Right cardiac atrium (tissue), 5 donors: ENCODE measurements at regions not wholly inside any gene's neighbourhood (a gene's known extent, or its start where the extent isn't known, plus 50 kb on each side); places are given as distances from the start of the nearest gene placed in this dataset.

Source experiments
- ATAC-seq, 2 donors: fragments of 200-7000 bp; cut with Tn5 transposase; one replicate each; pipeline versions ENCODE4 v1.8.0 to v1.9.1; 2020; ENCODE audit warnings: moderate library complexity in 2 of 2, mild to moderate bottlenecking in 1 of 2
- DNase-seq, 3 donors: peaks; one replicate each; pipeline ENCODE4 v3.0.0-alpha.2; 2020
- H3K27ac ChIP-seq: one replicate; pipeline ENCODE4 v1.5.1; 2013; ENCODE audit warnings: mild to moderate bottlenecking, low read length, control low read depth, moderate library complexity
- H3K27me3 ChIP-seq: one replicate; pipeline ENCODE4 v1.6.1; 2013; ENCODE audit not compliant: control insufficient read depth, insufficient read depth
- H3K4me1 ChIP-seq: one replicate; pipeline ENCODE4 v1.6.1; 2013; ENCODE audit warnings: low read length; ENCODE audit not compliant: control insufficient read depth, insufficient read depth
- H3K4me3 ChIP-seq: one replicate; pipeline ENCODE4 v1.5.1; 2013; ENCODE audit warnings: low read length, control low read depth
- H3K9me3 ChIP-seq: one replicate; pipeline ENCODE4 v1.6.1; 2013; ENCODE audit warnings: low read length; ENCODE audit not compliant: control insufficient read depth
- WGBS: extraction: QIAGEN DNeasy Blood & Tissue Kit; methylation state at CpG from one replicate; pipeline ENCODE4 v1.1.7; 2013; 5-methylcytosine and 5-hydroxymethylcytosine counted together
- intact Hi-C, 4 donors: fragments of 100-400 bp; cut with DNase I; formaldehyde crosslinking; loops; one replicate each; pipeline versions ENCODE4 v1.11.0 to v1.14.0; 2022 to 2023
- donor health status: healthy with polysubstance abuse.
- donor health status: DM: no; HTN: yes; CAD: no.
- donor health status: DM: no; HTN: no; CAD: no.
- donor health status: DM: no; HTN: yes; CAD: no; lungs with severe emphysema.
- donor health status: DM: yes; HTN: yes; CAD: no.

DNA sequence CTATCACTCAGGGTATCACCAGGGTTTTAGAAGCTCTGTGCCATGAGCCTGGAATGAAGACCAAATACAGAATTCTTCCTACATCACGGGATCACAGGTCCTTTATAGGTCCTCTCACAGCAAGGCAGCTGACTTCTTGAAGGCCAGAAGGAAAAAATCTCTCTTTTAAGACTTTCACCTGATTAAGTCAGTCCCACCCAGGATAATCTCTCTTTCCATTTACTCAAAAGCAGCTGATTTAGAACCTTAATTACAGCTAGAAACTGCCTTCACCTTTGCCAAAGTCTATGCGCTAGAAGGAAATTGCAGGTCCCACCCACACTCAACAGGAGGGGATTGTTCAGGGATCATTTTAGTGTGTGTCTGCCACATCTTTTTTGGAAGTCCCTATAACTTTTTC lies 135.1 kb downstream of the RAB11FIP2 start:
- Histone ChIP-seq H3K27me3 (no peaks in the 10 kb centered on the region), H3K4me1 (no peaks in the 10 kb centered on the region), H3K9me3 (no peaks in the 10 kb centered on the region), H3K4me3 (no peak overlapping the region), H3K27ac (no peak overlapping the region)
- intact Hi-C loops = no loop called here
- ATAC-seq (no peak), DNase-seq (no peak)
- 78% methylated on average over 2 of the region's 2 CpGs for WGBS

DNA sequence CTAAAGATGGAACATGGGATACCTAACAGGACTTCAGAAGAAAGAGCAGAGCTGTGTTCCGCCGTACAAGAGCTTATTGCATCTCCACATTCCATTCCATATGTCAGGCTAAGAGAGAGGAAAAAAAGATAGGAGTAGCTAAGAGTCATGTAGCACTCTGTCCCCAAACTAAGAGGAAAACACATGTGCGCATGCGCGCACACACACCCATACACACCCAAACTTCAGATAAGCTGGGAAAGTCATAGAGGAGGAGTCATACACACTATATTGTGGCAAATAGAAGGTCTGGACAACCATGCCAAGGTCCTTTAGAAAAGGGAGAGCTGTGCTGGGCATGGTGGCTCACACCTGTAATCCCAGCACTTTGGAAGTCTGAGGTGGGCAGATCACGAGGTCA lies 132.4 kb downstream of the RAB11FIP2 start:
- no peaks in the 10 kb centered on the region for H3K27me3 ChIP-seq
- no peak overlapping the region for H3K4me3 ChIP-seq
- 88% methylated on average over 6 of the region's 6 CpGs for WGBS
- no peaks in the 10 kb centered on the region for H3K9me3 ChIP-seq
- intact Hi-C loops = no loop called here
- no peak overlapping the region for H3K27ac ChIP-seq
- no peak for DNase-seq
- no peak for ATAC-seq
- no peaks in the 10 kb centered on the region for H3K4me1 ChIP-seq

DNA sequence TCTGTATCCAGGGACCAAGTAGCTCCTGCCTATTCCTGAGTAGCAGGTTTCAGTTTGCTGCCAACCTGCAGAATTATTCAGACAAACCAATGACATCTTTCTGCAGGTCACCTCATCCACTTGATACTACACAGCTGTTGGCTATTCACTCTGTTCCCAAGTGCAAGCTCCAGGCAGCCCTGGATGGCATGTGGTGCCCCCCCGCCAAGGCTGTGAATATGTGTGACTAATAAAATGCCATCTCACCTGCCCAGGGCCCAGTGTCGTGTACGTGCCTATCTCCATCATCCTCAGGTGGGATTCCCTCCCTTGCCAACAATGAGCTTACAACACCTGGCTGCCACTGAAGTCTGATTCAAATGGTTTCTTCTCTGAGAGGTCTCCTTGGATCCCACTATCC lies 125.8 kb downstream of the RAB11FIP2 start:
- WGBS = 84% methylated on average over 3 of the region's 3 CpGs
- Histone ChIP-seq H3K27ac (no peak overlapping the region), H3K4me1 (no peaks in the 10 kb centered on the region), H3K4me3 (no peak overlapping the region), H3K9me3 (no peaks in the 10 kb centered on the region), H3K27me3 (no peaks in the 10 kb centered on the region)
- DNase-seq = no peak
- ATAC-seq = no peak
- intact Hi-C loops = no loop called here

GRCh38 chr10:117921421-117921820 lies 125.3 kb downstream of the RAB11FIP2 start:
- Histone ChIP-seq H3K27ac (no peak overlapping the region), H3K4me1 (no peaks in the 10 kb centered on the region), H3K9me3 (no peaks in the 10 kb centered on the region), H3K4me3 (no peak overlapping the region), H3K27me3 (no peaks in the 10 kb centered on the region)
- DNase-seq (no peak), ATAC-seq (no peak)
- intact Hi-C loops = no loop called here
- WGBS = 83% methylated on average over 11 of the region's 11 CpGs

DNA sequence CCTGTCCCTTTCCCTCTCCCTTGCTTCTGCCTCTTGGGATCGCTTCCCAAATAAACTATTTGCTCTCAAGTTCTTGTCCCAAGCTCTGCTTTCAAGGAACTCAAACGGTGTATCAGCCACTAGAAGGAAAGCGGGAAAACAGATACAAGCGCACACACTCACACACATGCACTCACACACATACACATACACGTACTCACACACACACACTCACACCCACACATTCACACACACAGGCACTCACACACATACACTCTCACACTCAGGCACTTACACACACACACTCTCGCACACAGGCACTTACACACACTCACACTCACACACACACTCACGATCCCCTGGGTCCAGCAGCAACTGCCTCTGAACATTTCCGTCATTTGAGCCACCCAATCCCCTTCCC lies 121.9 kb downstream of the RAB11FIP2 start:
- 86% methylated on average over 8 of the region's 8 CpGs for WGBS
- Histone ChIP-seq H3K27ac (no peak overlapping the region), H3K4me3 (no peak overlapping the region), H3K9me3 (no peaks in the 10 kb centered on the region), H3K27me3 (no peaks in the 10 kb centered on the region), H3K4me1 (no peaks in the 10 kb centered on the region)
- intact Hi-C loops = no loop called here
- ATAC-seq (no peak), DNase-seq (no peak)

- intact Hi-C loops = no loop called here
- 88% methylated on average over 6 of the region's 6 CpGs for WGBS
- Histone ChIP-seq H3K4me3 (no peak overlapping the region), H3K27ac (no peak overlapping the region), H3K4me1 (no peaks in the 10 kb centered on the region), H3K27me3 (no peaks in the 10 kb centered on the region), H3K9me3 (no peaks in the 10 kb centered on the region)
- ATAC-seq = no peak
- no peak for DNase-seq
Observed at GRCh38 chr10:117925369-117925768, 121.4 kb downstream of the RAB11FIP2 start.

GRCh38 chr10:117926491-117926890 lies 120.2 kb downstream of the RAB11FIP2 start:
- no peaks in the 10 kb centered on the region for H3K4me1 ChIP-seq
- no peak overlapping the region for H3K27ac ChIP-seq
- DNase-seq = no peak
- H3K4me3 ChIP-seq = no peak overlapping the region
- intact Hi-C loops = no loop called here
- no peak for ATAC-seq
- H3K27me3 ChIP-seq = no peaks in the 10 kb centered on the region
- no peaks in the 10 kb centered on the region for H3K9me3 ChIP-seq
- WGBS = 74% methylated on average over 2 of the region's 2 CpGs

- Histone ChIP-seq H3K9me3 (no peaks in the 10 kb centered on the region), H3K4me3 (no peak overlapping the region), H3K4me1 (no peaks in the 10 kb centered on the region), H3K27ac (no peak overlapping the region), H3K27me3 (no peaks in the 10 kb centered on the region)
- WGBS = 50% methylated on average over 1 of the region's 1 CpG
- no peak for ATAC-seq
- DNase-seq = no peak
- intact Hi-C loops = no loop called here
Observed at GRCh38 chr10:117927332-117927731, 119.4 kb downstream of the RAB11FIP2 start.

GRCh38 chr10:117927871-117928270 lies 118.9 kb downstream of the RAB11FIP2 start:
- ATAC-seq = no peak
- intact Hi-C loops = no loop called here
- Histone ChIP-seq H3K4me1 (no peaks in the 10 kb centered on the region), H3K27ac (no peak overlapping the region), H3K27me3 (no peaks in the 10 kb centered on the region), H3K9me3 (no peaks in the 10 kb centered on the region), H3K4me3 (no peak overlapping the region)
- DNase-seq = no peak
- WGBS = 72% methylated on average over 4 of the region's 4 CpGs

- no peak for ATAC-seq
- Histone ChIP-seq H3K9me3 (no peaks in the 10 kb centered on the region), H3K27ac (no peak overlapping the region), H3K4me1 (no peaks in the 10 kb centered on the region), H3K27me3 (no peaks in the 10 kb centered on the region), H3K4me3 (no peak overlapping the region)
- 78% methylated on average over 6 of the region's 6 CpGs for WGBS
- intact Hi-C loops = no loop called here
- no peak for DNase-seq
Observed at GRCh38 chr10:117928281-117928680, 118.5 kb downstream of the RAB11FIP2 start.

DNA sequence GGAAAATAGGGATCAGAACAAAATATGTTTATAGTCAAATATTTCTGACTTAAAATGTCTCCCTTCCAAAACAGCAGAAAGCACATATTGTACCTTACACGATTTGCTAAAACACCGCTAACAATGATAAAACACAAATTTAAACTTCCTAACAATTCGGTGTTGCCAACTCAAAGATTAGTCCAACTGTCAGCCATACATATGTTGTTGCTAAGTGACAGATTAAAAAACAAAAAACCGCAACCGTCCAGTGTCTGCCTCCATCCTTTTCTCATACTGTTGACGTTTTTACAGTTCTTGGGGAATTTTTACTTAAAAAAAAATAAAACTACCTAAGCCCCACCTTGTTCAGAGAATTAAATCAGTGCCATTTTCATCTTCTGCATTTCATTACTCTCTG lies 118.0 kb downstream of the RAB11FIP2 start:
- Histone ChIP-seq H3K4me3 (no peak overlapping the region), H3K27ac (no peak overlapping the region), H3K9me3 (no peaks in the 10 kb centered on the region), H3K4me1 (no peaks in the 10 kb centered on the region), H3K27me3 (no peaks in the 10 kb centered on the region)
- ATAC-seq = no peak
- 50% methylated on average over 6 of the region's 6 CpGs for whole genome bisulfite sequencing
- intact Hi-C loops = no loop called here
- DNase-seq = no peak

DNA sequence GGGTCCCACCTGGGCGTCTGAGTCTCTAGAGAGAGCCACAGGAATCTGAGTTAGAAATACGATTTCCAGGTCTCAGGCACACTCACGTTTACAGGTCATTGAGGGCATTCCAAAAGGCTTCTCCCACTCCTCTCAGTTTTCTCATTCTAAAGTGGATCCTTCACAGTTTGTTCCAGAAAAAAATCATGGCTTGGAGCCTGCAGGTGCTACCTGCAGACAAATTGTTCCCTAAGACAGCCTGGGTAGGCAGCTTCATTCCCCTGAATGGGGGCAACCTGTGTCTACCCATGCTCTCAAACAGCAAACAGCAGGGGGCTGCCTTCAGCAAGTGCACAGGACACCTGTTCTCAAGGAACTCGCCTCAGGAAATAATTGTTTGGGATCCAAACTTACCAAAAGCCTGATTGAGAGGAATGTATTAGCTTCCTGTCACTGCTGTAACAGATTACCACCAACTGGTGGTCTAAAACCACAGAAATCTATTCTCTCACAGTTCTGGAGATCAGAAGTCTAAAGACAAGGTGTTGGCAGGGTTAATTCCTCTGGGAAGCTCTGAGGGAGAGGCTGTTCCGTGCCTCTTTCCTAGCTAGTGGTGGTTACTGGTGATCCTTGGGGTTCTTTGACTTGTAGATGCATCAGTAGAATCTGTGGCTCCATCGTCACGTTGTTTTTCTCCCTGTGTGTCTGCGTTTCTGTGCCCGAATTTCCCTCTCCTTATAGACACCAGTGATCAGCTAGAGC lies 117.2 kb downstream of the RAB11FIP2 start:
- no peak for ATAC-seq
- intact Hi-C loops = no loop called here
- WGBS = 56% methylated on average over 9 of the region's 9 CpGs

More for the DNA sequence above, 117.2 kb downstream of the RAB11FIP2 start:
- H3K27ac ChIP-seq = no peak overlapping the region
- no peak overlapping the region for H3K4me3 ChIP-seq
- no peaks in the 10 kb centered on the region for H3K27me3 ChIP-seq
- no peaks in the 10 kb centered on the region for H3K9me3 ChIP-seq
- H3K4me1 ChIP-seq = no peaks in the 10 kb centered on the region
- DNase-seq = no peak
